ENCODE measurements at regions not wholly inside any gene's neighbourhood (a gene's known extent, or its start where the extent isn't known, plus 50 kb on each side); places are given as distances from the start of the nearest gene placed in this dataset.
A peak's percentile ranks its signal among the peaks of the same experiment; 100 is the strongest.

DNA sequence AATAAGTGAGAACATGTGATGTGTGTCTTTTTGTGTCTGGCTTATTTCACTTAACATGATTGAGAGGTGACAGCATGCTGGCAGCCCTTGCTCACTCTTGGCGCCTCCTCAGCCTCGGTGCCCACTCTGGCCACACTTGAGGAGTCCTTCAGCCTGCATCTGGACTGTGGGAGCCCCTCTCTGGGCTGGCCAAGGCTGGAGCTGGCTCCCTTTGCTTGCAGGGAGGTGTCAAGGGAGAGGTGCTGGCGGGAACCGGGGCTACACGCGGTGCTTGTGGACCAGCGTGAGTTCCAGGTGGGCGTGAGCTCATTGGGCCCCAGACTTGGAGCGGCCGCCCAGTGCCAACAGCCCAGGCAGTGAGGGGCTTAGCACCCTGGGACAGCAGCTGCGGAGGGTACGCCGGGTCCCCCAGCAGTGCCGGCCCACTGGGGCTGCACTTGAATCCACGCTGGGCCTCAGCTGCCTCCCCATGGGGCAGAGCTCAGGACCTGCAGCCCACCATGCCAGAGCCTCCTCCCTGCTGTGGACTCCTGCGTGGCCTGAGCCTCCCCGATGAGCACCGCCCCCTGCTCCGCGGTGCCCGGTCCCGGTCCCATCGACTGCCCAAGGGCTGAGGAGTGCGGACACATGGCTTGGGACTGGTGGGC is 658.6 kb downstream of the GRXCR1 start:
- WGBS, 5 donors, result 83 to 87% (median 86%) methylated on average over 8 to 24 of the region's 24 CpGs
- H3K36me3 ChIP-seq, result no peaks in the 10 kb centered on the region
- TF ChIP-seq POLR2AphosphoS5 (IDR thresholded peaks at IDR 0.05), result no peak
- TF ChIP-seq POLR2A (IDR thresholded peaks at IDR 0.05), result no peak
- TF ChIP-seq, protein P1, sequence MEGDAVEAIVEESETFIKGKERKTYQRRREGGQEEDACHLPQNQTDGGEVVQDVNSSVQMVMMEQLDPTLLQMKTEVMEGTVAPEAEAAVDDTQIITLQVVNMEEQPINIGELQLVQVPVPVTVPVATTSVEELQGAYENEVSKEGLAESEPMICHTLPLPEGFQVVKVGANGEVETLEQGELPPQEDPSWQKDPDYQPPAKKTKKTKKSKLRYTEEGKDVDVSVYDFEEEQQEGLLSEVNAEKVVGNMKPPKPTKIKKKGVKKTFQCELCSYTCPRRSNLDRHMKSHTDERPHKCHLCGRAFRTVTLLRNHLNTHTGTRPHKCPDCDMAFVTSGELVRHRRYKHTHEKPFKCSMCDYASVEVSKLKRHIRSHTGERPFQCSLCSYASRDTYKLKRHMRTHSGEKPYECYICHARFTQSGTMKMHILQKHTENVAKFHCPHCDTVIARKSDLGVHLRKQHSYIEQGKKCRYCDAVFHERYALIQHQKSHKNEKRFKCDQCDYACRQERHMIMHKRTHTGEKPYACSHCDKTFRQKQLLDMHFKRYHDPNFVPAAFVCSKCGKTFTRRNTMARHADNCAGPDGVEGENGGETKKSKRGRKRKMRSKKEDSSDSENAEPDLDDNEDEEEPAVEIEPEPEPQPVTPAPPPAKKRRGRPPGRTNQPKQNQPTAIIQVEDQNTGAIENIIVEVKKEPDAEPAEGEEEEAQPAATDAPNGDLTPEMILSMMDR (IDR thresholded peaks at IDR 0.05 in 8 of 11, conservative IDR thresholded peaks at IDR 0.05 in 3 of 11), result no peak
- peaks cover 0 to 53% (median 29%) of the 10 kb centered on the region in 8 donors for H3K9me3 ChIP-seq
- no peaks in the 10 kb centered on the region for H3K27me3 ChIP-seq (replicated peaks in 1 of 7)
- DNase-seq, result peak; percentile 65
- H3K4me3 ChIP-seq, result no peak overlapping the region
- intact Hi-C loops (cut with DNase I; ENCODE audit: low total_unique reads), result no loop called here
- no peaks in the 10 kb centered on the region for H3K4me1 ChIP-seq
- H3K27ac ChIP-seq, result no peak overlapping the region

DNA sequence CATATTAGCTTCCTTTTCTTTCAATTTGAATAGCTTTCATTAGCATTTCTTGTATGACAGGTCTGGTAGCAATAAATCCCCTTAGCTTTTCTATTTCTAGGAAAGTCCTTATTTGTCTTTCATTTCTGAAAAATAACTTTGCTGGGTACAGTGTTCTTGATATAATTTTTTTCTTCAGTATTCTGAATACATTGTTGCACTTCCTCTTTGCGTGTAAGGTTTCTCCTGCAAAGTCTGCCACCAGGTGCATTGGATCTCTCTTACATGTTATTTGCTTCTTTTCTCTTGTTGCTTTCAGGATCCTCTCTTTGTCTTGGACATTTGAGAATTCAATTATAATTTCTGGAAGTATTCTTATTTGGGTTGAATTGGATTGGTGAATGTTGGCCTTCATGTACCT is 663.7 kb downstream of the GRXCR1 start:
- TF ChIP-seq, protein P1 (IDR thresholded peaks at IDR 0.05 in 8 of 11, conservative IDR thresholded peaks at IDR 0.05 in 3 of 11), result no peak
- TF ChIP-seq POLR2A (IDR thresholded peaks at IDR 0.05) (no peak), POLR2AphosphoS5 (IDR thresholded peaks at IDR 0.05) (no peak)
- no peak overlapping the region for H3K4me3 ChIP-seq
- no peak overlapping the region for H3K27ac ChIP-seq
- intact Hi-C loops (cut with DNase I; ENCODE audit: low total_unique reads), result no loop called here
- no peaks in the 10 kb centered on the region for H3K36me3 ChIP-seq
- H3K27me3 ChIP-seq (replicated peaks in 1 of 7), result no peaks in the 10 kb centered on the region
- peaks cover 0 to 55% (median 26%) of the 10 kb centered on the region in 8 donors for H3K9me3 ChIP-seq
- no peaks in the 10 kb centered on the region for H3K4me1 ChIP-seq
- DNase-seq, result no peak
- WGBS, 5 donors, result 64 to 79% (median 74%) methylated on average over 1 of the region's 1 CpG

DNA sequence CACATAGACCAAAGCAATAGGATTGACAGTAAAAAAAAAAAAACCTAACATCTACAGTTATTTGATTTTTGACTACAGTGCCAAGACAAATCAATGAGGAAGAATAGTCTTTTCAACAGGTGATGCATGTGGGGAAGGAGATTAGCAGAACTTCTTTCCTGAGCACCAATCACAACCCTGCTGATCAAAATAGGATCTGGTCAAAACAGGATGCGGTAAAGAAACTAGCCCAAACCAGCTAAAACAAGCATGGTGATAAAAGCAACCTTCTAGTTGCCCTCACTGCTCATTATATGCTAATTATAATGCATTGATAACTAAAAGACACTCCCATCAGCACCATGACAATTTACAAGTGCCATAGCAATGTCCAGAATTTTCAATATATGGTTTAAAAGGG is 667.5 kb downstream of the GRXCR1 start:
- H3K36me3 ChIP-seq, result no peaks in the 10 kb centered on the region
- WGBS, 5 donors, result 81 to 91% (median 84%) methylated on average over 1 of the region's 1 CpG
- intact Hi-C loops (cut with DNase I; ENCODE audit: low total_unique reads), result no loop called here
- peaks cover 0 to 20% (median 7%) of the 10 kb centered on the region in 8 donors for H3K9me3 ChIP-seq
- H3K27me3 ChIP-seq (replicated peaks in 1 of 7), result no peaks in the 10 kb centered on the region
- no peak overlapping the region for H3K4me3 ChIP-seq
- TF ChIP-seq POLR2AphosphoS5 (IDR thresholded peaks at IDR 0.05), result no peak
- H3K4me1 ChIP-seq, result no peaks in the 10 kb centered on the region
- no peak overlapping the region for H3K27ac ChIP-seq
- no peak for DNase-seq

DNA sequence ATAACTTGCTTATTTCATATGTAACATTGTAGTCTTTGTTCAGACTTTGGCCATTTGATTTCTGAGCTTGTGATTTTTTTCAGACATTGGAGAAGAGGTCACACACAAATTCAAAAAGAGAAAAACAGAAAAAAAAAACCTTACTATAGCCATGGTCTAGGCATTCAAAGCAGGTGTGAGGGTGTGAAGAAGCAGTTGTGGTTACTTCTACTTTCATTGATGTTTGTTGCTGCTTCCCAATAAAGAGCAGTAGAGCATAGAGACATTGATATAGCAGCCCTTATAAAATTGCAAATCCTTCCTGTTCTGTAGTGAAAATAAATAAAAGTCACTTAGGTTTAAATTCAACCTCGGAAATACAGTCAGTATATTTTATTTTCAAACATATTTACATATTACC is 671.6 kb downstream of the GRXCR1 start:
- H3K4me3 ChIP-seq, result no peak overlapping the region
- no peaks in the 10 kb centered on the region for H3K27me3 ChIP-seq (replicated peaks in 1 of 7)
- no peak overlapping the region for H3K27ac ChIP-seq
- intact Hi-C loops (cut with DNase I; ENCODE audit: low total_unique reads), result no loop called here
- no peak for TF ChIP-seq POLR2AphosphoS5 (IDR thresholded peaks at IDR 0.05)
- TF ChIP-seq POLR2A (IDR thresholded peaks at IDR 0.05), result no peak
- no peaks in the 10 kb centered on the region for H3K4me1 ChIP-seq
- peaks cover 0 to 7% (median 0%) of the 10 kb centered on the region in 8 donors for H3K9me3 ChIP-seq
- no peaks in the 10 kb centered on the region for H3K36me3 ChIP-seq
- no peak for DNase-seq
- 47 to 66% (median 51%) methylated on average over 1 of the region's 1 CpG for WGBS, 5 donors

DNA sequence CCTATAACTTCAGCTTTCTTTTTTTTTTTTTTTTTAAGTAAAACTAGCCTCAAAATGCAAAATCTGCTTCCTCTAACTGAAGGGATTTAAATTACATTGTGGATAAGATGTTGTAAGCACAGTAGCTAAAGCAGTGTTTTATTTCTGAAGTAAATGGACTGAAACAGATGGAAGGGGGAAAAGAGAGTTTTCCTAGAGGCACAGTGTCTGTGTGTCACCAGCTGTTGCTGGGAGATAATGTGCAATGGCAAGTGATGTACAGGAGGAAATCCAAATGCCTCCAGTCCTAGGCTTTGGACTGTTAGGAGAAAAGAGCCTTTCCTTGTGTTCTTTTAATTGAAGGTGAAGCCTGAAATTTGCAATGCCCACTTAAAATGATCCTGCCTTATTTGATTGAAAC is 672.1 kb downstream of the GRXCR1 start:
- no peak overlapping the region for H3K27ac ChIP-seq
- no peaks in the 10 kb centered on the region for H3K4me1 ChIP-seq
- intact Hi-C loops (cut with DNase I; ENCODE audit: low total_unique reads), result no loop called here
- no peaks in the 10 kb centered on the region for H3K36me3 ChIP-seq
- H3K27me3 ChIP-seq (replicated peaks in 1 of 7), result no peaks in the 10 kb centered on the region
- no peak for DNase-seq
- H3K4me3 ChIP-seq, result no peak overlapping the region
- peaks cover 0 to 7% (median 0%) of the 10 kb centered on the region in 8 donors for H3K9me3 ChIP-seq
- TF ChIP-seq POLR2AphosphoS5 (IDR thresholded peaks at IDR 0.05) (no peak), POLR2A (IDR thresholded peaks at IDR 0.05) (no peak)
- TF ChIP-seq, protein P1 (IDR thresholded peaks at IDR 0.05 in 8 of 11, conservative IDR thresholded peaks at IDR 0.05 in 3 of 11), result no peak
